DMS114 treated with DMSO at 0.1 percent for 48 hours (cell line): ENCODE measurements at regions not wholly inside any gene's neighbourhood (a gene's known extent, or its start where the extent isn't known, plus 50 kb on each side); places are given as distances from the start of the nearest gene placed in this dataset.
"Not testable (repeated sequence)": the region's sequence is repeated elsewhere in the genome, so short reads cannot be mapped to it uniquely, and the experiment has no call there.

Source experiments
- DNase-seq: peaks from one replicate; lab custom pipeline; 2025; ENCODE audit not compliant: unreplicated experiment; lab: John Stamatoyannopoulos, UW

DNA sequence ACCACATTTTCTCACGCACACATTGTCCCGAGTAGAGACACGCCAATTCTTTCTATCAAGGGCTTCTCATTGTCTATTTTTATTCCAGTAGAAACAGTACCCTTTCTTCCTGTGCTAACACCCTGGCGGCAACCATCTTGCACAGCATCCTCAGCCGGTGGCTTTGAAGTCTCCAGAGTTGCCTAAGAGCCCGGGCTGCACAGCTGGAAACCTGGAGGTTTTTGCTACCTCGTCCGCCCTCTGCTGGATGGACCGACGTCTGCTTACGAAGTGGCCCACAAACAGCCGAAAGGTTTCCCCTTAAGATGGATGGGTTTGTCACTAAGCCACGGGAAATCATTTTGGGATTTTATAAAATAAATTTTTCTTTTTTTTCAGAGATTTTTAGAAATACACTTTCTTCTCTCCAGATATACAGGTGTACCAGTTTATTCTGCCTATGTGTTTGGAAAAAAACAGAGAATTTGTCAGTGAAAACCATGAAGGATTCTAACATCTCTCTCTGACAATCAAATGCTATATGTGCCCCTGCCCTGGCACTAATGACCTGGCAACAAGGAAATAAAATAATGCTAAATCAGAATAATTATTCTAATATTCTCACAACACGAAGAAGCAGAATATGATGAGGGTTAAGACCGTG lies 81.8 kb upstream of the FAM204A start:
- DNase-seq = peak; percentile 79

DNA sequence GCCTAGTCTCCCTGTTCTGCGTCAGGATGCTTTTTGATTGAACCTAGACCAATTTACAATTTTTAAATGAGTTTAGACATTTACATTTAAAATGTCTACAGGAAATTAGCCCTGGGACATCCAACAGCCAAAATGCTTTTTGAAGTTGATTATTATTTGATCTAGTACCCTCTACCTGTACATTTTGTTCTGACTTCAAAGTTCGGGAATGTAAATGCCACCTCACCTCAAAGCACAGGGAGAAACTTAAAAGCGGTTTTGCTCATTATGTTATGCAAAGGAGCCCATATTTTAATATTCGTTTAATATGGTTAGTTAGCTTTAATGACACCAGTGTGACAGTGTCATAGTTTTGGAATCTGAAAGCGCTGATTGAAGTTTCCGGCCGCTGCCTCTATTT lies 80.1 kb upstream of the FAM204A start:
- DNase-seq = no peak

DNA sequence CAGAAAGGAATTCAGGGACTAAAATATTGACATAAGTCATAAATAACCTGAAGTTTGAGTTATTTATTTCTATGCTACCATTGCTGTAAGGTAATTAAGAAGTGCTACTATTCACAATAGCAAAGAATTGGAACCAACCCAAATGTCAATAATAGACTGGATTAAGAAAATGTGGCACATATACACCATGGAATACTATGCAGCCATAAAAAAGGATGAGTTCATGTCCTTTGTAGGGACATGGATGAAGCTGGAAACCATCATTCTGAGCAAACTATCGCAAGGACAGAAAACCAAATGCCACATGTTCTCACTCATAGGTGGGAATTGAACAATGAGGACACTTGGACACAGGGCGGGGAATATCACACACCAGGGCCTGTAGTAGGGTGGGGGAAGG lies 77.9 kb upstream of the FAM204A start:
- not testable (repeated sequence) for DNase-seq

DNA sequence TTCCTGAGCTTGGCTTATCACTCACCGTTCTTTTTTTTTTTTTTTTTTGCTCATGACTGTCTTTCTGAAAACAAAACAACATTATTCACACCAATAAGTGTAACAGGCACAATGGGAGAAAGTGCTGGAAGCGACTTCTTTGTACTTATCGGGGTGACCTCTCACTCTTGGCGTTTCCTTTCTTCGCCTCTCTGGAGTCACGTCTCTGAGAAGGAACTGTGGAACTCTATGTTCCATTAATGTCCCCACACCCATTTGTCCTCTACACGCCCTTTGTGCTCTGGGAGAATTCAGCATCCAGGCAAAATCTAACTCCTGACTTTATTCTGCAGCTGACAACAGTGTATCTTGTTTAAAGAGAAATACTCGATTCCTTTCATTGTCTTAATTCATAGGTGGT lies 70.8 kb upstream of the FAM204A start:
- no peak for DNase-seq

DNA sequence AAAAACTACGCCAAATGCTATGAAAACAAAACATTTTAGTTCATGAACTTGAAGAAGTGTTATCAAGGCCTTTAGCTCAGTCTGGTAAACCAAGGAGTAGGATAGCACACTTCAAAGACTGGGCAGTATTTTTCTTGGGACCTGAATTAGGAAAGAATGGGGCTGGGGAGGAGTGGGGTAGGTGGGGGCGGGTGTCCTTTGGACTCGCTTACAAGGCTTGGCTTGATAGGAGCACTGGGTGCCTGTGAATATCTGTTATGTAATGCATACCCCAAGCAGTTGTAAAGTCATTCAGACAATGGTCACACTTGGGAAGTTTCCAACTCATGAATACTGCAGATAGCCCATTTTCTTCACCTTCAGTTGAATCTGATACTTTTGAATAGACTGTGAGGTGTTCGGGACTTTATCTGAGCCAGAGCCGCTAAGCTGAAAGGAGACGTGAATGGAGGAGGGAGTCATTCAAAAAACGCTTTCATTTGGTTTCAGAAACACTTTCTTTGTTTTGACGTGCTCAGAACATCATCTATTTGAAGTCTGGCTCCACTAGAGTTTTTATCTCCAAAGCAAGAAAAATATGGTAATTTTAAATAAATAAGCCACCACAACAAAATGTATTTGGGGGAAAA lies 70.1 kb upstream of the FAM204A start:
- no peak for DNase-seq

DNA sequence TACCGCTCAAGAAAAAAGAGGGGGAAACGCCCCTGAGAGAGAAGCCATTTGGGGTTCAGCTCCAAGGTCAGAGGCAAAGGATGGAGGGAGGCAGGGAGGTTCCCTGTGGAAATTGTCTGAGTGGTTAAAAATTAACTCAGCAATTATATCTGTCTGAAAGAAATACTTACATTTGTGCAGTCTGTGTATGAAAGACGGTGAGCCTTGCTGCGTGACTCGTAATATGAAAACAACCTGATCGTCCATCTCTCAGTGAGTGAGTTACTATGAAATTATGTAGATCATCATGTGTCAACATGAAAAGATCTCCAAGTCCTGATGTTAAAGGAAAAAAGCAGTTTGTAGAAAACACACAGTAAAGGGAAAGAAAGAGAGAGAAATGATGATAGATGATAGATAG lies 67.2 kb upstream of the FAM204A start:
- DNase-seq = no peak

DNA sequence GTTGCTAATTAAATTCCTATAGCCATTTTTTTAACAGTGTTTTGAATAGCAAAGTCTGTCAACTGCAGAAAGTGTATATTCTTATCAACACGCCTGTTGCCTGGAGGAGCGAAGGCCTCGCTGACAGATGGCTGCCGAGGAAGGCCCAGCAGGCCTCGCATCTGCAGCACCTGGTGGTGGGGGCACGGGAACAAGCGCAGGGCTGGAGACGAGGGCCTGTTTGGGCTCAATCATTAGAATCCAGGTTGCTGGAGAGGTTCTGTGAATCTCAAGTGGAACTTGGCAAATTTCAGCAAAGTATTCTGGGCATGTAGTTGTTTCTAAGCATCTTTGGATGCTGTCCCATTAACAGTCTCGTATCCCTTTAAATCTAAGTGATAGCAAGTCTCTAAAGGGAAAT lies 66.1 kb upstream of the FAM204A start:
- no peak for DNase-seq

DNA sequence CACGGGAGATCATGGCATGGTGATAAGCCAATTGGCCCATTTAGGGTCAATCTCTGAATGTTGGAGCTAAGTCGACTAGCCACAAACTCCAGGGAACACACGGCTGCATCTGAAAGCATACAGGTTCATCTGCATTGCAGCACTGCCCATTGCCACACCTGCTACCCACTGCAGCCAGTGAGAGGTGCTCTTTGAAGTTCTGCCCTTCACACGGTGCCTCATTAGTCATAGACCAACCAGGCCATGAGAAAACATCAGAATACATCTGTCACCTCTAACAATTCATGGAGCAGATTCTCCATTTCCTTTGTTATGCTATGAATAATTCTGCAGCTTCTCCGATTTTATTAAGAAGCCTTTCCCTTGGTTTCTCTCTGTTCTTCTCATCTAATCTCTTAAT lies 65.7 kb upstream of the FAM204A start:
- no peak for DNase-seq

DNA sequence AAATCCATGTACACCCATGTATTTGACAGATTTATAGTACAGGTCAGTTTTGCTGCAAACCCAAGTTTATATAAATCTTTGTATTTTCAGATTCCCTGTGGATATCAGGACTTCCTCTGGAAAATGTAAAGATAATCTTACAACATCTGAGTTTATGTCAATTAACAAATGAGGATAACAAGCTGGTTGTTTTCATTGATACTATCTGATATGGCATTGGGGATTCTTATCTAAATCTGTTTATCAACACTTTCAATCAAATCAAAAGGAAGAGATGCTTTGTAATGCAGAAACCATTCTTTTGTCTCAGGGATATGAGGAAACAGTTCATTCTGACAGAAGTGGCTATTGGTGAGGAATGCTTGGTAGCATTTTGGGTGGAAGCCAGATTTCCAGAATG lies 64.9 kb upstream of the FAM204A start:
- no peak for DNase-seq

DNA sequence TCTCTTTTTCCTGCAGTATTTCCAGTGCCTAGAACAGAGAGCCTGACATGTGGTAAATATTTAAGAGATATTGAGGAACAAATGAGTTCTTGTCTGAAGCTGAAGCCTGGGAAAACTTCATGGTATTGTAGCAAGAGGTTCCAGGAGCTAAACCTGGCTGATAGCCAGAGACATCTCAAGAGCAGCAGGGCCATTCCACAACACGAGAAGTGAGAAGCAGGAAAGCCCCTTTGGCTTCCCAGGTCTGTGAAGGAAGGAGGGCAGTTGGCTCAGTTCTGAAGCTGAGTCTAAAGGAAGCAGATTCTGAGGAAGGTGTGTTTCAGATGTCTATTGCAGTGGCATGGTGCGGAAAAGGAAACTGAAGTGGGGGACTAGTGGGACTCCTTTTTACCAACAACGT lies 63.8 kb upstream of the FAM204A start:
- DNase-seq = no peak

DNA sequence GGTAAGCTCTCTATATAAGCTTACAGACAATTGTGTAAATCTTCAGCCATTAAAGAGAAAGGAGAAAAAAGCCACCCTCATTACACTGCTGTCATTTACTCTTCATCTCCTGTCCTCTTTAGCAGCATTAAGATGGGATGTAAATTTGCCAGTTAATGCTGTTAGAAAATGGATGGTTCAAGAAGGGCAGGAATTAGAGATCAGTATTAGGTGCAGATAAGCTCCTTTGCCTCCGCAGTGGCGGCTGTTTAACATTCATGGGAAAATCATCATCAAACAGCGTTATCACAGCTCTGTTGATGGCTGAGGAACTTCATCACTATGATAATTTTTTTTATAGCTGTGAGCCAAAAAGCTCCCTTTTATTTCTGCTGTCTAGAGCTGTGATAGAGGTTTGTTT lies 61.8 kb upstream of the FAM204A start:
- DNase-seq = no peak

DNA sequence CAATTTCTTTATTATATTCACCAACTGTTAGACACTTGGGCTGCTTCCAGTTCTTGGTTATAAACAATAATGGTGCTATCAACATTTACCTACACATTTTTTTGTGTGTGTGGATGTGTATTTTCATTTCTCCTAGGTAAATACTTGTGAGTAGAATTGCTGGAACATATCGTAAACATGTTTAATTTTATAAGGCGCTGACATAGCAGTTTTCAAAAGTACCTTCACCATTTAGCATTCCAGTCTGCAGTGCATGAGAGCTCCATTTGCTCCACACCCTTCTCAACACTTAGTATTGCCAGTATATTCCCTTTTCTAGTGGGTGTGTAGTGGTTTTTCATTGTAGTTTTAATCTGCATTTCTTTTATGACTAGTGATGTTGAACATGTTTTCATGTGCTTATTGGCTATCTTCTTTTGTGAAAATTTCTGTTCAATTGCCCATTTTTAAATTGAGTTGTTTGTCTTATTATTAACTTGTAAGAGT lies 59.6 kb upstream of the FAM204A start:
- DNase-seq = no peak

DNA sequence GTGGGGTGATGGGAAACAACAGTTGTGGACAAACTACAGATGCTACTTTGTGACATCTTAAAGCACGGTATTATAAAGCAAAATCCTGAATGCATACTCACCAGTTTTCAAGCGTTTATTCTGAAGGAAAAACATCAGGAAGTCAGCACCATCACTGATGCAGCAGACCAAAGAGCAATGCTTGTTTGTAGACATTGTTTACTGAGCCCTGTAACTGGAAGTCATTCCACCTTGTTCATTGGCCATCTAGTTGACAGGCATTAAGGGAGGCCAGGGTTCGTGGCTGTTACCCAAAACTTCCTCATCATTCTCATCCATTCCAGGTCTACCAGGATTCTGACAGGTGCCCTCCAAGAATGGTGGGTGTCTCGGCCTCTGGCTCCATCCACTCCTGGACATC lies 55.3 kb upstream of the FAM204A start:
- DNase-seq = no peak

DNA sequence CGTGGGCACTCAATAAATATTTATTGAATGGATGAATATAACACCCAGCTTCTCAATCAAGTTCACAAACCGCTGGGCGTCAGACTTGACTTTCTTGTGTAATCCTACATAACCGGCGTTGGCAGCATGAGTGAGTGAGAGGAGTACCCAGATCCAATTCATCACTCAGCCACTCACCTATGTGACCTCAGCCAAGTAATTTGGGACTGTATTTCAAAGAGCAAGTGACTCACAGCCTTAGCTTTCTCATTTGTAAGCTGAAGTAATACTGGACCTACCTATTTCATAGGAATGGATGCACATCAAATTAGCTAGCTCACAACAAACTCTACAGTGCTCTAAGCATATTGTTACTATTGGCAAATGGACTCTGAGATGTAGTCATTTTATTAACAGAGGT lies 53.8 kb upstream of the FAM204A start:
- no peak for DNase-seq

DNA sequence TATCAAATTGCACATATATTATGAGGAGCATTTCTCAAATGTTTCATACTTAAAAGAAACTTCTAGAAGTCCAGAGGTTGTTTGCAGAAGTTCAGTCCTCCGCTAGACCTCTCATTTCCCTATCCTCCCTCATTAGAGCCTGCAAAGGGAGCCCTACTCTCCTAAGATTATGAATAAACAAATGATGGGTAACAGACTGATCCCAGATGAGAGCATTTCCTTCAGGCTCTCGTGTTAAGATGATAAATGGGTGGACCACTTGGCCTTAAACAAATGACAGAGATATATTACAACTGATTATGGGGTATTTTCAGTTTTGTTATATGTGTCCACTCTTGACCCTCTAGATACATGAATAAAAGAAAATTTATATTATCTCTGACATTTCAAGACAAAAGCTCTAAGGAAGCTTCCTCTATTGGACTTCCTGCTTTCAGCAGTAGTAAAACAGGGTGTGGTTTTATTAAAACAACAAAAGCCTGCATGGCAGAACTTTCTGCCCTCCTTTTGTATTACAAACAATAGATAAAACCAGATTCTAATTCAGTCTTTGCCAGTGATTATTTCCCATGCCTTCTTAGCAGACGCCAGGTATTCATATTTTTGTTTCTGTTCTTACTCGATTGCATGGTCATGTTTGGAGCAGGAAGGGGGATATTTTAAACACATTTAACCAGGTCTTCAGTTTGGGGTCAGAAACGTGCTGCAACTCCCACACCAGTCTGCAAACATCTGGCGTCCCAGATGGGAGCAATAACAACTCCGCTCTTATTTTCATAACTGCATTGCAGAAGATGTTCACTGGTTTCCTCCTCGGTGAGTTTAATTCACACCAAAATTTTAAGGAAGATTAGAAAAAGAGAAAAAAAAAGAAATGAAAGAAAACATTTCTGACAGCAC lies 52.4 kb upstream of the FAM204A start:
- no peak for DNase-seq

DNA sequence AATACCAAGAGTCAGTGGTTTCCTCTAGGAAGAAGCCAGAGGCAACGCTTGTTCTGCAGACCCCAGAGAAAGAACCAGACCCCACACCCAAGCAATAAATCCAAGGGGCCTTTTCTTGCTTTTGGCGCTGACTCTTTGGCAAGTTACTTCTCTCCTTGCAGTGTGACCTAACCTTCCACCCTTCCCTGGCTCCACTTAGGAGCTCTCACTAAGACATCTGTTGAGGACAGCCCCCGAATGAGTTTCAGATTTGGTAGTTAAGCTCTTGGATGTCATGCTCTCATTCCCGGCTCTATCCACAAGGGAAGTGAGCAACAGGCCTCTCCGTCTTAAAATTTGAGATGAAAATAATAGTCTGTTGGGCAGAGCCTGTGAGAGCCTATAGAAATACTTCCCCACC lies 50.6 kb upstream of the FAM204A start:
- DNase-seq = no peak
